T-helper 1 cell treated with Interleukin-12 subunit alpha and Interleukin-12 subunit beta and Interleukin-4 antibody, amounts not matched to agents 30 ng/mL and 1 ng/mL, for 36 hours (primary cell): ENCODE measurements at regions not wholly inside any gene's neighbourhood (a gene's known extent, or its start where the extent isn't known, plus 50 kb on each side); places are given as distances from the start of the nearest gene placed in this dataset.
"Not testable (repeated sequence)": the region's sequence is repeated elsewhere in the genome, so short reads cannot be mapped to it uniquely, and the experiment has no call there.

Source experiments
- intact Hi-C: fragments of 100-400 bp; cut with micrococcal nuclease; formaldehyde crosslinking; loops from one replicate; pipeline ENCODE4 v1.15.1; 2024

DNA sequence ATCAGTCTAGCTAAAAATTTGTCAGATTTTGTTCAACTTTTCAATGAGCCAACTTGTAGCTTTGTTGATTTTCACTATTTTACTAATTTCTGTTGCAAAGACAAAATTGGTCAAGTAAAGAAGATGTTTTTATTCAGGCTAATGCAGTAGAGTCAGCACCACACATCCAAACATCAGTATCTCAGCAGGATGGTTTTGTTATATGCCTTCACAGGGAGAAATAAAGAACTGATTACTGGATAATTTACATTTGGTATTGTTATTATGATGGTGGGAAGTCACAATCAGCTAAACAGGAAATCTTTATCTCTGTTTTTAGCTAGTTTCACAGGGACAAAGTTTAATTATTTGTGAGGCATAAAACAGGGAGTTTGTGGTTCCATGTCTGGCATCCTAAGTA lies 713.4 kb downstream of the SLITRK5 start:
- intact Hi-C loops: no loop called here

DNA sequence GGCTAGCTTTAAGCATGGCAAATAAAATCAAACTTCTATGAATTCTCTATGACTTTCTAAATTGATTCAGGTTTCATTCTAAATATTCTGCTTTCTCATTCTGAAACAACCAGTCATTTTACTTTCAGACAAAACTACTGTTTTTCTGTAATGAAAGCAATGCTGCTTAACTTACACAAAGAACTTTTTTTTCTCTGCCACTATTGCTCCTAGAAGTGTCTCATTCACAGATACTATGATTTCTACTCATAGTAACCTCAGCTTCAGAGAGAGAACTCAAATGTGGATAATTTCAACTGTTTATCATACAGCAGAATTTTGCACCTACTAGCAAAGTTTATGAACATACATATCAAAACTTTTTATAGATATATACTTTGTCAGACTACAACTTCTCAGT lies 724.6 kb downstream of the SLITRK5 start:
- intact Hi-C loops: no loop called here

DNA sequence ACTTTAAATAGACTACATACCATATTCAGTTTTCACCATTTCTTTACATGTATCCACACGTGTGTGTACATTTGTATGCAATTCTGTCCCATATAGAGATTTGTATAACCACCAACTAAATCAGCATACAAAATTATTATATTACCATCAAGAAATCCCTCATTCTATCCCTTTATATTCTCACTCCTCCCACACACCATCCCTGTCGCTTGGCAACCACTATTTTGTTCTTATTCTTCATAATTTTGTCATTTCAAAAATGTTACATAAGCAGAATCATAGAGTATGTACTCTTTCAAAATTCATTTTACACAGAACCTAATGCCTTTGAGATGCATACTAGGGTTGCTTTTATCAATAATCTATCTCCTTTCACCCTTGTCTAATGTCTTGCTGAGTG lies 740.5 kb downstream of the SLITRK5 start:
- intact Hi-C loops: no loop called here

DNA sequence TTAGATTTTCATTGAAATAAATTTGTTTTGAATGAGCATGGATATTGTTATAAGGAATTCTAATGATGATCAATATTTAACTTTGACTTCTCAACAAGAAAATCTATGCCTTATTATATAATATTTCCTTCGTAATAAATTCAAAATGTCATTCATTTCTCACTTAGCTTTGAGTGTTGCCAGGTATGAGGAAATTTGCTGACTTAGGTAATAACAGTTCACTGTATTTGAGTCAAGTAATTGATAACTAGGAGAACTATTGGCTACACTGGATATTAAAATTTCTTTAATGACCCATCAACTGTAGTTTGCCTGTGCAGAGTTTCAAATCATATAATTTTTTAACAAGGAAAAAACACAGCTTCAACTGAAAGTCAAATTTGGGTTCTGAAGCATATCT lies 746.6 kb downstream of the SLITRK5 start:
- intact Hi-C loops: no loop called here

DNA sequence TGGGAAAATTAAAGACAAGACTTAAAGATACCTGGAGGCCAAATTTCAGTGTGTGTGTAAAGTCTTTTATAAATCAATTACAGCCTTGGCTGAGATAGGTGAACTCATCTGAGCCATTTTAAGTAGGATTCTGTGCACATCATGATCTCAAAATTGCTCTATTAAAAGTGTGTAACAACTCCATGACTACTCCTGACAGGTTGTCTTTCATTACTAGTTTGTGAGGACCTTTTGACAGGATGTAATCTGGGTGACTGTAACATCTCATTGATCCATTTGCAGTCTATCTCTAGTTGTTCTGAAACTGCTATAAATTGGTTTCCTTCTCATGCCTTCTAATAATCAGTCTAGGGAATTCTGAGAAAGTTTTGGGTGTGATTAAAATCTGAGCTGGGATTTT lies 753.3 kb downstream of the SLITRK5 start:
- intact Hi-C loops: no loop called here

DNA sequence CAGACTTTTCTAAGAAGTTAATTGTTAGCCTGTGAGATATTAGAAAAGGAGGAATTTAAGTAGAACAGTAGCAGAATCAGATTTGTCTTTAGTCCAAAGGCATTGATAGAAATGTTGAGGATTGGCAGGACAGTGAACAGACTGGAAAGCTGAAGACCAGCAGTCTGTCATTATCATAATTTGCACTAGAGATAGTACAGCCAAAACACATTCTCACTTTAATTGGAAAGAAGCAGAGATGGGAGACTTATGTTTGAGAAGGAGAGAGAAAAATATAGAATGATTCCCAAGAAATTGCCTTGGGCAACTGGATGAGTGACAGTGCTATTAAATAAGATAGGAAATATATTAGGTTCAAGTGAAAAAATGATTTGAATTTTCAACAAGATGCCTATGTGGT lies 755.5 kb downstream of the SLITRK5 start:
- intact Hi-C loops: no loop called here

DNA sequence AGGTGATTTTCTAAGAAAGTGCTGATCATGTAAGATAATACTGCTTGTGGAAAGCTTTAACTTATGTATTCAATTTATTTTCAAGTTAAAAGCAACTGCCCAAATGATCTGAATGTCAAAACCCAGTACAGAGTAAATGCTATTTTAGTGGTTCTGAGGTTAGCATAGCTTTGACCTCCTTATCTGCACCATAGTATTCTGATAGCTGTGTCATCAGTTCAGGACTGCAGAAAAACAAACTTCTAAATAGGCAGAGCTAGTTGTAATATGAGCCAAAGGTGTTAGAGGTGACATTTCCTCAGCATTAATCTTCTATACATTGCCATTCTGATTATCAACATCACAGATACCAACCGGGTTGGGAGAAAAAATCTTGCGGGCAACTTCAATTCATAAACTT lies 758.7 kb downstream of the SLITRK5 start:
- intact Hi-C loops: no loop called here

DNA sequence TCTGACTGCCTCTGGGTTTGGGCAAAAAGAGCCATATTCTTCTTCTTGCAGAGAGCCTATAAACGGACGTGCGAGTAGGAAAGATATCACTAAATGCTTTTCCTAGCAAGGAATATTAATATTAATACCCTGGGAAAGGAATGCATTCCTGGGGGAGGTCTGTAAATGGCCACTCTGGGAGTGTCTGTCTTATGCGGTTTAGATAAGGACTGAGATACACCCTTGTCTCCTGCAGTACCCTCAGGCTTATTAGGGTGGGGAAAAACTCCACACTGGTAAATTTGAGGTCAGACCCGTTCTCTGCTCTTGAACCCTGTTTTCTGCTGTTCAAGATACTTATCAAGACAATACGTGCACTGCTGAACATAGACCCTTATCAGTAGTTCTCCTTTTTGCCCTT lies 763.8 kb downstream of the SLITRK5 start:
- intact Hi-C loops: no loop called here

DNA sequence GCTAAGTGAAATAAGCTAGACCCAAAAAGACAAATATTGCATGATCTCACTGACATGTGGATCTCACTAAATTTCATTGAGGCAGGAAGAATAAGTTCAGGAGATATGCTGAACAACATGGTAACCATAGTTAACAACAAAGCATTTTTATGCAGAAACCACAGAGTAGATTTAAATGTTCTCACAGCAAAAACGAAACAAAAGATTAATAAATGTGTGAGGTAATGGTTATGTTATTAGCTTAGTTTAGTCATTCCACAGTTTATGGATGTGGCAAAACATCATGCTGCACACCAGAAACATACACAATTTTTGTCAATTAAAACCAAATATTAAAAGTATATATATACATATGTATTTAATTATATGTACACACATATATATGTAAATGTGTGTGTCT lies 765.8 kb downstream of the SLITRK5 start:
- intact Hi-C loops: no loop called here

DNA sequence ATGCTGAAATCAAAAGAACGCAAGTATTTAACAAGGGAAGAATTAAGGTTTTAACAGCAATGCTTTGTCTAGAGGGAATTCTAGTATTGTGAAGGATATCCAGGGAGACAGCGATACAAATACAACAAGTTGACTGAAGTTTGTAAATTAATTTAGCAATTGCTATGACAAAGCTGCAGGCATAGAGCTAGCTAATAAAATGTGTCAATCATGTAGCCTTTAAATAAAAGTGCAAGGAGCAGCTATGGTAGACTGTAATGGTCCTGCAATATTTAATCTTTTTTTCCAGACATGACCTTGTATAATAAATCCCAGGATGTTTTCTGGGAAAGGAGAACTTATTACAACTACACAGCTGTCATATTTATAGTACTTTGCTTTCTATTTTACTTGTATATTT lies 779.3 kb downstream of the SLITRK5 start:
- intact Hi-C loops: no loop called here

DNA sequence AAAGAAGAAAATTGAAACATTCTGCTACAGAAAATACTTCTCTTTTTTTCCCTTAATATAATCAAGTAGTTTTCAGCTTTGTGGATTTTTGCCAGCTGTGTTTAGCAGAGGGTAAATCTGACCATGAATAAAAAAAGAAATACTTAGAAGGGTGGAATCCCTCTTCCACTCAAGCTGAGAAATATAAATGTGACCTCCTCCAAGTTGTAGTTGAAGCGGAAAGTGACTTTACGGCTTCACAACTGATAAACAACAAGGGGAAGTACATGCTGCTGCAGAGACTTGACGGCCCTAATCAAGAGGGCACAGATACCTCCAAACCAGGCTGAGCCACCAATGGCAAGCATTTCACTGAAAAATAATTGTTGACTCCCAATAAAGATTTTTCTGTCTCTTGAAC lies 785.0 kb downstream of the SLITRK5 start:
- intact Hi-C loops: no loop called here

DNA sequence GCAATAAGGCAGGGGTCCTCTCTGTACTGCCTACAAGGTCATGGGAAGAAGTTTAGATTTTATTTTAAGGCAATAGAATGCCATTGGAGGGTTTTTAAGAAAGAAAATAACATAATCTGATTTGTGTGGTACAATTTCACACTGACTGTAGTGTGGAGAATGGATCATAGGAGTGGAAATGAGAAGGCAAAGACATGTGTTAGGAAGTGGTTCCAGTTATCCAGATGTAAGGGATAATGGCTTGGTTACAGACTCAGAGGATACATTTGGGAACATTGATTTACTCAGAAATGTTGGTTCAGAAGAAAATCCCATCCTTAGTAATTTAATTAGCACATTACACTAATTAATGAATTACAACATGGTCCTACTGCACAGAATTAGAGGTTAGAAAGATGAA lies 788.2 kb downstream of the SLITRK5 start:
- intact Hi-C loops: no loop called here

DNA sequence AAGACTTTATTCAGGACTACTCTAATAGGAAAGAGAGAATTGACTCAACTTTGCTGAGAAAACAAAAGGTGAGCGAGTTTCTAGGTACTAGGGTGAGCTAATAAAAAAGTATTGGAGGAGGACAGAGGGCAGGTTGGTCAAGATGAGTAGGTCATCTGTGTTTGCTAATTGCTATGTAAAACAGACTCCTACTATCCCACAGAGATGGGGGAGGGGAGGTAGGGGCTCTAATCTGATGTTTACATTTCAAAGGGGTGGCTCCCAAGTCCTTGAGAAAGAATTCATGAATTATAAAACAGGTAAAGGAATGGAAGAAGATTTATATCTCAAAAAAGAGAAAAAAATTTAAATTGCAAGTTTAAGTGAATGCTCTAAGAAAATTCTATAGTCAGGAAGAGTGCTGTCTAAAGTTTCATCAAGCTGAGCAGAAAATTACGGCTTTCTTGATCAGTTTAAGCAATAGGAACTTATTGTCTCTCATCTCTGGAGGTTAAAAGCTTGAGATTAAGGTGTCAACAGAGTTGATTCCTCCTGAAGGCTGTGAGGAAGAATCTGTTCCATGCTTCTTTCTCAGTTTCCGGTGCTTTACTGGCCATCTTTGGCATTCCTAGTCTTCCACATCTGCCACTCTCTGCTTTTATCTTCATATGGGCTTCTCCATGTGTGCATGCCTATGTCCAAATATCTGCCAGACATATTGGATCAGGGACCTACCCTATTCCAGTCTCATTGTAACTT lies 790.3 kb downstream of the SLITRK5 start:
- intact Hi-C loops: no loop called here

DNA sequence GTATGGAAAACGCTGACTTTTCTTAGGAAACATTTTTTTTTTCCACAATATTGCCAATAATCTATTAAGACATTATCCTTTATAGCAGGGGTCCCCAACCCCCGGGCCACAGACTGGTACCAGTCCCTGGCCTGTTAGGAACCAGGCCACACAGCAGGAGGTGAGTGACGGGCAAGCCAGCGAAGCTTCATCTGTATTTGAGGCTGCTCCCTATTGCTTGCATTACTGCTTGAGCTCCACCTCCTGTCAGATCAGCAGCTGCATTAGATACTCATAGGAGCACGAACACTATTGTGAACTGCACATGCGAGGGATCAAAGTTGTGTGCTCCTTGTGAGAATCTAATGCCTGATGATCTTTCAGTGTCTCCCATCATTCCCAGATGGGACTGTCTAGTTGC lies 793.7 kb downstream of the SLITRK5 start:
- intact Hi-C loops: no loop called here

DNA sequence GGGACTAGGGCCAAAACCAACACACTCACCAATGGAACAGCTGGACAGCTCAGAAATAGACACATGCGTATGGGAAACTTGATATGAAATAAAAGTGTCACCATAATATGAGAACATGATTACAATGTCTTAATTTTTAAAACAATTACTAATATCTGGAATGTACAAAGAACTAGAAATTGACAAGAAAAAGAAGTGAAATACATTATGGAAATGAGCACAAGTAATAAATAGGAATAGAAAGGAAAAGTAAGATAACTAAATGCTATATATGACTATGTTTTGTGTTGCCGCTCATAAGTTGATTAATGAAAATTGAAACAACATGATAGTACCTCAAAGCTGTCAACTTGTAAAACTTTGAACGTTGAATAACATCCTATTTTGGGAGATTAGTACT lies 801.1 kb downstream of the SLITRK5 start:
- intact Hi-C loops: no loop called here

DNA sequence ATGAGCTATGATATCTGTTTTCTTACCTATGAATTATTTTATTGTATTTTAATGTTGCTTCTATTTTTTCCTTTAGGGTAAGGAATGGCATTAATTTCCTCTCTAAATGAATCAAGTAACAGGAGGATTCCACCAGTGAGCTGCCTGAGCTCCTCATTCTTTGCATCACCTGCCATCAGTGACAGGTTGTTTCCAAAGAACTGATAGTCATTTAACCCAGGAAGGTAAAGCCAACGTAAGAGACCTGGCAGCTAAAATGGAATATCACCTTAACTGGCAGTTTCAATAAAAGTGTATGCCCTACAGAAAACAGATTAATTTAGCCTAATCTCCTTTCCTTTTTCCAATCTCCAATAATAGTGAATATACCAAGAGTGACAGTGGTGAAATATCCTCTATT lies 812.0 kb downstream of the SLITRK5 start:
- intact Hi-C loops: no loop called here

DNA sequence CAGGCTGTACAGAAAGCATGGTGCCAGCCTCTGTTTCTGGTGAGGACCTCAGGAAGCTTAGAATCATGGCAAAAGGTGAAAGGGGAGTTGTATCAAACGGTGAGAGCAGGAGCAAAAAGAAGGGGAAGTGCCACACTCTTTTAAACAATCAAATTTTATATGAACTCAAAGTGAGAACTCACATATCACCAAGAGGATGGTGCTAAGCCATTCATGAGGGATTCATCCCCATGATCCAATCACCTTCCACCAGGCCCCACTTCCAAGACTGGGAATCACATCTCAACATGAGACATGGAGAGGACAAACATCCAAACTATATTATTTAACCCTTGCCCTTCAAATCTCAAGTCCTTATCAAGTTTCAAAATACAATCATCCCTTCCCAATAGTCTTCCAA lies 836.7 kb downstream of the SLITRK5 start:
- intact Hi-C loops: no loop called here

DNA sequence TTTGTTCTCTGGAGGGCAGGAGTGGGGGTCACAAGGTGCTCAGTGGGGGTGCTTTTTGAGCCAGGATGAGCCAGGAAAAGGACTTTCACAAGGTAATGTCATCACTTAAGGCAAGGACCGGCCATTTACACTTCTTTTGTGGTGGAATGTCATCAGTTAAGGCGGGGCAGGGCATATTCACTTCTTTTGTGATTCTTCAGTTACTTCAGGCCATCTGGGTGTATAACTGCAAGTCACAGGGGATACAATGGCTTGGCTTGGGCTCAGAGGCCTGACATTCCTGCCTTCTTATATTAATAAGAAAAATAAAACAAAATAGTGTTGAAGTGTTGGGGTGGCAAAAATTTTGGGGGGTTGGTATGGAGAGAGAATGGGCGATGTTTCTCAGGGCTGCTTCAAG lies 841.8 kb downstream of the SLITRK5 start:
- intact Hi-C loops: not testable (repeated sequence)

DNA sequence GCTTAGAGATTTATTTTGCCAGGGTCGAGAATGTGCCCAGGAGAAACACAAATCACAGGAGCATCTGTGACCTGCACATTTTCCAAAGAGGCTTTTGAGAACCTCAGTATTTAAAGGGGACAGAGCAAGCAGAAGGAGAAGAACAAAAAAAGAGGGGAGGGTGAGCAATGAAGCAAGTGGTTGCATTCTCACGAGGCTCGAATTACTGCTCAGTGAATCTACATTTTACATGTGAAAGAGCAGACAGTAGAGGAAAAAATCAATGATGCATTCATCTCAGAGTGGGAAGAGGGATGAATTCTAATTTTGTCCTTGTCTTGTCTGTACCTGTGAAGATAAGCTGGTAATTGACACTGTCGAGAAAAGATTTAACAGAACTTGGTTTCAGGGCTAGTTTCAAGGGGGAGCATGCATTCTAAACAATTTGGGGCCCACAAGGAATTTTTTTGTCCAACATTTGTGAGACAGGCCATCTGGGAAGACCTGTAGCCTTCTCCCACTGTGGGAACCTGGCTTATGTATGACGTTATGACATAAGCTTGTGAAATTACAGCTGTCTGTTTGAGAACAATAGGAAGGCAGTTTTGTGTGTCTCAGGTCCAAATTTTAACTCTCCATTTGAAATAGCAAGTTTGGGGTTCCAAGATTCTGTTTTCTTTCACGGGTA lies 855.1 kb downstream of the SLITRK5 start:
- intact Hi-C loops: no loop called here

DNA sequence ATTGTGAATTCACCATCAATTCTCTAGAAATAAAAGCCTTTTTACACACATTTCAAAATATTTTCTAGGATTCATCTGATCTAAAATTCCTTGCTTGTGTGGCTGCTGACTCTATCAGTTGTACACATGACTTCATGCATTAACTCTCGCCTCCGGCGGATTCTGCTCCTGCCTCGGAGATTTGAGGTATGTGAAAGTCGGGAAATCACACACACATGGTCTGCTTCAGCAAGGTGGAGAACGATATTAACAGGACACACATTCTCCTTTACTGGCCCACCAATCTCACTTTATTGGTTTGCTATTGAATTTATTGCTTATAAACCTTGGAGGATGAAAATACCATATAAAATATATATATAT lies 855.7 kb downstream of the SLITRK5 start:
- intact Hi-C loops: no loop called here

DNA sequence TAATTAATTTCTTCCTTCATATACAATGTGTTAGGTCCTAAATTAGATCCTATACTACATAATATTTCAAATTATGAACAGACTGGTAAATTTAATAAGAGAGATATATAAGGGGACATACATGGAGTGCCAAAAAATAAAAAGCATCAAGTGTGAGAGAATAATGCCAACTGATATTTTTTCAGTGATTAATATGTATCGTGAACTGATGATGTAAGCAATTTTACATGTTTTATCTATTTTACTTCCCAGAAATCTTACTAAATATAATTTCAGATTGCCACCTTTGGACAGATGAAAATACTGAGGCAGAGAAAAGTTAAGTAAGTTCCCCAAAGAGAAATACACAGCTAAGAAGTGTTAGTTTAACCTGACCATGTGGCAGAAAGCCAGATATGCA lies 870.8 kb downstream of the SLITRK5 start:
- intact Hi-C loops: no loop called here

DNA sequence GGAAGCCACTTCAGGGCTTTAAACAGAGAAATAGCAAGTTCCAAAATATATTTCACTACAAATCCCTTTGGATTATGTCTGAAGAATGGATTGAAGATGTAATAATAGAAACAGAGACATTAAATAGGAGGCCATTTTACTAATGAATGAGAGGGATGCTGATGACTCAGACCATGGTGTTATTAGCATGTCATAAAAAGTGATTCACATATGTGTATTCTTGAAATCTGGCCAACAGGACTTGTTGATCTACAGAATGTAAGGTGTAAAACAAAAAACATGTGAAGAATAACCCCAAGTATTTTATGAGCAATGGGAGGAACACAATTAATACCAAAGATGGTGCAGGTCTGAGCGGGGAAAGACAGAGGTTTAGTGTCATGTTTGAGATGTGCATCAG lies 873.7 kb downstream of the SLITRK5 start:
- intact Hi-C loops: no loop called here

DNA sequence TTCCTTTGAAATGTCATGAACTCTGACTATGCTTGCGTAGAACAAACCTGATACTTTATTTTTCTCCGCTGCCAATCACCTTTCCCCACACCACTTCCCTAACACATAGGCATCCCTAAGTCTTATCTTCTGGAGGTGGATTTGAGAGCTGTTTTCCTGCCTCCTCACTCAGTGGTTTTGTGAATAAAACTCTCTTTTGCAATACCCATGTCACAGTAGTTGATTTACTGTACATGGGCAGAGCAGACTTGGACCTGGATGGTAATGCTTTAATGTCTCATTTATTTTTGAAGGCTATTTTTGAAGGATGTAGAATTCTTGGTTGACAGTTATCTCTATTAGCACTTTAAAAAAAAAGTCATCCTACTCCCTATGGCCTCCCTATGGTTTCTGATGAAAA lies 881.8 kb downstream of the SLITRK5 start:
- intact Hi-C loops: no loop called here
